IMR-90 (cell line): ENCODE measurements at regions not wholly inside any gene's neighbourhood (a gene's known extent, or its start where the extent isn't known, plus 50 kb on each side); places are given as distances from the start of the nearest gene placed in this dataset.

ENCODE experiments used
- CTCF ChIP-seq: conservative IDR thresholded peaks from 2 replicates; pipeline ENCODE4 v1.5.1; 2012; ENCODE audit warnings: mild to moderate bottlenecking, low read depth, low read length, improper control_type of control experiment
- ELK1 ChIP-seq: fragments of 150-350 bp; IDR thresholded peaks from 2 replicates; pipeline ENCODE4 v1.6.1; 2016; ENCODE audit warnings: low read depth, mild to moderate bottlenecking, low read length, moderate library complexity, borderline replicate concordance
- RAD21 ChIP-seq: IDR thresholded peaks from 2 replicates; pipeline ENCODE4 v1.6.1; 2012; ENCODE audit warnings: low read length, improper control_type of control experiment

GRCh38 chr6:134593887-134594286 is 276.0 kb upstream of the SGK1 start:
- TF ChIP-seq CTCF (no peak), ELK1 (no peak), RAD21 (no peak)
